Fibroblast of lung (primary cell): ENCODE measurements at regions not wholly inside any gene's neighbourhood (a gene's known extent, or its start where the extent isn't known, plus 50 kb on each side); places are given as distances from the start of the nearest gene placed in this dataset.

ENCODE experiments used
- DNase-seq, 2 donors: peaks; one replicate each; pipeline versions ENCODE4 v3.0.0 to v3.0.0-alpha.2; 2010; ENCODE audit warnings: low read depth in 2 of 2
- H2AFZ ChIP-seq: 2 replicates; pipeline ENCODE4 v1.5.1; 2012; ENCODE audit warnings: low read length, control low read depth, inconsistent platforms
- H3K27ac ChIP-seq: 2 replicates; pipeline ENCODE4 v1.5.1; 2011; ENCODE audit warnings: low read length, control low read depth; ENCODE audit not compliant: insufficient read depth
- H3K27me3 ChIP-seq: 2 replicates; pipeline ENCODE4 v1.5.1; 2011; ENCODE audit warnings: mild to moderate bottlenecking, low read length; ENCODE audit not compliant: control insufficient read depth, insufficient read depth
- H3K36me3 ChIP-seq: 2 replicates; pipeline ENCODE4 v1.5.1; 2011; ENCODE audit warnings: low read length; ENCODE audit not compliant: control insufficient read depth, insufficient read depth
- H3K4me1 ChIP-seq: 2 replicates; pipeline ENCODE4 v1.5.1; 2011; ENCODE audit warnings: low read length; ENCODE audit not compliant: control insufficient read depth, insufficient read depth; ENCODE audit errors: extremely low read depth
- H3K4me2 ChIP-seq: 2 replicates; pipeline ENCODE4 v1.5.1; 2011; ENCODE audit warnings: low read length, control low read depth; ENCODE audit not compliant: insufficient read depth; ENCODE audit errors: extremely low read depth
- H3K4me3 ChIP-seq, 4 experiments: fragments of 200-600 bp in 1 of 4; sonication (generic) in 1 of 4; replicated peaks in 1 of 4; 2 replicates each; pipeline ENCODE4 v1.5.1; 2011 to 2016; ENCODE audit warnings: low read length in 4 of 4, low read depth in 3 of 4, mild to moderate bottlenecking in 3 of 4, control low read depth in 2 of 4, inconsistent platforms in 1 of 4, mixed read lengths in 1 of 4; ENCODE audit not compliant: insufficient read depth in 1 of 4; ENCODE audit errors: control extremely low read depth in 1 of 4
- H3K79me2 ChIP-seq: 2 replicates; pipeline ENCODE4 v1.5.1; 2012; ENCODE audit warnings: mild to moderate bottlenecking, low read length, inconsistent platforms; ENCODE audit not compliant: control insufficient read depth, insufficient read depth
- H3K9ac ChIP-seq: 2 replicates; pipeline ENCODE4 v1.5.1; 2011; ENCODE audit warnings: mild to moderate bottlenecking, low read length, control low read depth; ENCODE audit not compliant: insufficient read depth
- H3K9me3 ChIP-seq: 2 replicates; pipeline ENCODE4 v1.5.1; 2012; ENCODE audit warnings: low read depth, low read length; ENCODE audit not compliant: control insufficient read depth, insufficient read depth
- H4K20me1 ChIP-seq: 2 replicates; pipeline ENCODE4 v1.5.1; 2011; ENCODE audit warnings: low read length; ENCODE audit not compliant: control insufficient read depth, insufficient read depth; ENCODE audit errors: extremely low read depth
- CTCF ChIP-seq, 2 donors: IDR thresholded peaks in 1 of 2; conservative IDR thresholded peaks in 1 of 2; 1 replicate in 1 of 2; 2 replicates in 1 of 2; pipeline ENCODE4 v1.5.1; 2011 to 2012; ENCODE audit warnings: low read length in 2 of 2, control low read depth in 1 of 2, inconsistent platforms in 1 of 2, low read depth in 1 of 2, mild to moderate bottlenecking in 1 of 2
- EZH2 ChIP-seq: IDR thresholded peaks from 2 replicates; pipeline ENCODE4 v1.5.1; 2012; ENCODE audit warnings: low read length, control low read depth, mild to moderate bottlenecking; ENCODE audit errors: missing control alignments

GRCh38 chr3:193977622-193978021 is 158.3 kb upstream of the HES1 start:
- H4K20me1 ChIP-seq: no peaks in the 10 kb centered on the region
- H3K36me3 ChIP-seq: no peaks in the 10 kb centered on the region
- no peaks in the 10 kb centered on the region for H3K79me2 ChIP-seq
- no peak overlapping the region for H3K27ac ChIP-seq
- H3K9me3 ChIP-seq: no peaks in the 10 kb centered on the region
- no peaks in the 10 kb centered on the region for H3K4me1 ChIP-seq
- H3K4me3 ChIP-seq: no peak overlapping the region
- no peak overlapping the region for H3K4me2 ChIP-seq
- TF ChIP-seq CTCF (conservative IDR thresholded peaks at IDR 0.05 in 1 of 2, IDR thresholded peaks at IDR 0.05 in 1 of 2; ENCODE audit: low read depth in 1 of 2, low read length in 2 of 2) (no peak), EZH2 (no peak)
- no peak for DNase-seq
- no peak overlapping the region for H3K9ac ChIP-seq
- peaks cover 42% of the 10 kb centered on the region for H3K27me3 ChIP-seq
- H2AFZ ChIP-seq: no peak overlapping the region

GRCh38 chr3:193978030-193978429 is 157.9 kb upstream of the HES1 start:
- H3K4me3 ChIP-seq: no peak overlapping the region
- no peaks in the 10 kb centered on the region for H3K79me2 ChIP-seq
- no peaks in the 10 kb centered on the region for H3K36me3 ChIP-seq
- H2AFZ ChIP-seq: no peak overlapping the region
- H3K27ac ChIP-seq: no peak overlapping the region
- no peaks in the 10 kb centered on the region for H3K4me1 ChIP-seq
- H3K27me3 ChIP-seq: peaks cover 41% of the 10 kb centered on the region
- H4K20me1 ChIP-seq: no peaks in the 10 kb centered on the region
- H3K9me3 ChIP-seq: no peaks in the 10 kb centered on the region
- no peak overlapping the region for H3K9ac ChIP-seq
- no peak overlapping the region for H3K4me2 ChIP-seq
- no peak for DNase-seq
- no peak for TF ChIP-seq EZH2
- no peak for TF ChIP-seq CTCF (conservative IDR thresholded peaks at IDR 0.05 in 1 of 2, IDR thresholded peaks at IDR 0.05 in 1 of 2; ENCODE audit: low read depth in 1 of 2, low read length in 2 of 2)

GRCh38 chr3:193978486-193978885 is 157.5 kb upstream of the HES1 start:
- H3K4me2 ChIP-seq: no peak overlapping the region
- peak in 1 of 2 donors; percentile 78 for DNase-seq
- no peaks in the 10 kb centered on the region for H3K9me3 ChIP-seq
- no peak for TF ChIP-seq CTCF (conservative IDR thresholded peaks at IDR 0.05 in 1 of 2, IDR thresholded peaks at IDR 0.05 in 1 of 2; ENCODE audit: low read depth in 1 of 2, low read length in 2 of 2)
- no peak for TF ChIP-seq EZH2
- no peak overlapping the region for H3K9ac ChIP-seq
- no peaks in the 10 kb centered on the region for H3K79me2 ChIP-seq
- no peak overlapping the region for H2AFZ ChIP-seq
- no peaks in the 10 kb centered on the region for H4K20me1 ChIP-seq
- H3K4me1 ChIP-seq: no peaks in the 10 kb centered on the region
- H3K27me3 ChIP-seq: peaks cover 37% of the 10 kb centered on the region
- H3K4me3 ChIP-seq: no peak overlapping the region
- no peak overlapping the region for H3K27ac ChIP-seq
- no peaks in the 10 kb centered on the region for H3K36me3 ChIP-seq
